ENCODE measurements at regions not wholly inside any gene's neighbourhood (a gene's known extent, or its start where the extent isn't known, plus 50 kb on each side); places are given as distances from the start of the nearest gene placed in this dataset.
"Not testable (repeated sequence)": the region's sequence is repeated elsewhere in the genome, so short reads cannot be mapped to it uniquely, and the experiment has no call there.

DNA sequence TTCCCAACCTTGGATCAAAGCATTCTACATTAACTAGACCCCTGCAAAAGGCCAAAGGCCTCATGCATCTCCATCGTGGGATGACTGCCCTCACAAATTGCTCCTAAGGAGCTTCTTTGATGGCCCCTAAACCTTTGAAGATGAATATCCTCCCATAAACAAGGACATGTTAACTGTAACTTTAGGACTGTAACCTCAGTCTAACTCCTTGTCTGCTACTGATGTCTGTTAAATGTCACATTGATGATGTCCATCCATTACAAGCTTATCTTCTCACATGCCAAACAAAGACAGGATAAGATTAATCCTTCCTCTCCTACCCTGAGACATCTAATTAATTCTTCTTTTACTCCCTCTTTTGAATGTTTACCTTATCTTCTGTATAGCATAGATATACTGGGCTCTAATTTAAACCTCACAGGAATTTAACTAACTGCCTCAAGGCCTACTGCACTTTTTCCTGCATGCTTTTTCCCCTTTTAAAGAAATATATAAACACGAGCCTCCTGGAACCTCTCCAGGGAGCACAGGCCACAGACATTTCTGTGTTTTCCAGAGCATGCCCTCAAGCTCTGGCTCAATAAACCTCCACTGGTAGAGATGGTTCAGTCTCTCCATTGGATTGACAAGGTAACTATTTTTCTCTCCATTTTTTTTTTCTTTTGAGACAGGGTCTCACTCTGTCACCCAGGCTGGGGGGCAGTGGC is 90.6 kb upstream of the SLC25A48 start:
- Histone ChIP-seq H3K27me3 (ENCODE audit: insufficient read depth, insufficient read length) (no peaks in the 10 kb centered on the region), H3K9me3 (ENCODE audit: insufficient read depth, low read length) (peaks cover 21% of the 10 kb centered on the region; the same call in 1 of the 2 replicates), H3K9ac (ENCODE audit: insufficient read length, low read depth) (no peak overlapping the region), H3K4me1 (ENCODE audit: insufficient read depth, insufficient read length) (no peaks in the 10 kb centered on the region), H3K4me3 (ENCODE audit: insufficient read length, low read depth) (no peak overlapping the region), H3K36me3 (ENCODE audit: insufficient read depth, insufficient read length, low read length) (no peaks in the 10 kb centered on the region)
- TF ChIP-seq SUZ12 (IDR thresholded peaks at IDR 0.05; ENCODE audit: extremely low read depth, insufficient read depth, insufficient read length), result no peak
- TF ChIP-seq YY1 (IDR thresholded peaks at IDR 0.05; ENCODE audit: insufficient read depth, insufficient read length), result no peak
- TF ChIP-seq ZNF274 (IDR thresholded peaks at IDR 0.05; ENCODE audit: low read depth, low read length), result no peak
- DNase-seq (ENCODE audit: low read depth, low spot score), result no peak

DNA sequence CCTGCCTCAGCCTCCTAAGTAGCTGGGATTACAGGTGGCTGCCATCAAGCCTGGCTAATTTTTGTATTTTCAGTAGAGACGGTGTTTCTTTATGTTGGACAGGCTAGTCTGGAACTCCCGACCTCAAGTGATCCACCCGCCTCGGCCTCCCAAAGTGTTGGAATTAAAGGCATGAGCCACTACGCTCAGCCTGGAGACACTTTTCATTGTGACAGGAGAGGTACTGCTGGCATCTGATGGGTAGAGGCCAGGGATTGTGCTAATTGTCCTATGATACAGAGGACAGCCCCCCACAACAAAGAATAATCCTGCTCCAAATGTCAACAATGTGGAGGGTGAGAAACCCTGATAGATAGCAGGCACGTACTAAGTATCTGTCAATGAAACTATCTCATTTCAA is 91.3 kb upstream of the SLC25A48 start:
- no peak for DNase-seq (ENCODE audit: low read depth, low spot score)
- Histone ChIP-seq H3K9me3 (ENCODE audit: insufficient read depth, low read length) (peaks cover 24% of the 10 kb centered on the region; the same call in 1 of the 2 replicates), H3K4me1 (ENCODE audit: insufficient read depth, insufficient read length) (no peaks in the 10 kb centered on the region), H3K4me3 (ENCODE audit: insufficient read length, low read depth) (no peak overlapping the region), H3K36me3 (ENCODE audit: insufficient read depth, insufficient read length, low read length) (no peaks in the 10 kb centered on the region), H3K9ac (ENCODE audit: insufficient read length, low read depth) (no peak overlapping the region), H3K27me3 (ENCODE audit: insufficient read depth, insufficient read length) (no peaks in the 10 kb centered on the region)
- TF ChIP-seq SUZ12 (IDR thresholded peaks at IDR 0.05; ENCODE audit: extremely low read depth, insufficient read depth, insufficient read length) (no peak), ZNF274 (IDR thresholded peaks at IDR 0.05; ENCODE audit: low read depth, low read length) (no peak), YY1 (IDR thresholded peaks at IDR 0.05; ENCODE audit: insufficient read depth, insufficient read length) (no peak)

GRCh38 chr5:135742240-135742639 is 92.2 kb upstream of the SLC25A48 start:
- not testable (repeated sequence) for H3K4me1 ChIP-seq (ENCODE audit: insufficient read depth, insufficient read length); H3K36me3 ChIP-seq (ENCODE audit: insufficient read depth, insufficient read length, low read length); DNase-seq (ENCODE audit: low read depth, low spot score); H3K9ac ChIP-seq (ENCODE audit: insufficient read length, low read depth); H3K4me3 ChIP-seq (ENCODE audit: insufficient read length, low read depth); H3K27me3 ChIP-seq (ENCODE audit: insufficient read depth, insufficient read length)
- peaks cover 33% of the 10 kb centered on the region; the same call in 1 of the 2 replicates for H3K9me3 ChIP-seq (ENCODE audit: insufficient read depth, low read length)

DNA sequence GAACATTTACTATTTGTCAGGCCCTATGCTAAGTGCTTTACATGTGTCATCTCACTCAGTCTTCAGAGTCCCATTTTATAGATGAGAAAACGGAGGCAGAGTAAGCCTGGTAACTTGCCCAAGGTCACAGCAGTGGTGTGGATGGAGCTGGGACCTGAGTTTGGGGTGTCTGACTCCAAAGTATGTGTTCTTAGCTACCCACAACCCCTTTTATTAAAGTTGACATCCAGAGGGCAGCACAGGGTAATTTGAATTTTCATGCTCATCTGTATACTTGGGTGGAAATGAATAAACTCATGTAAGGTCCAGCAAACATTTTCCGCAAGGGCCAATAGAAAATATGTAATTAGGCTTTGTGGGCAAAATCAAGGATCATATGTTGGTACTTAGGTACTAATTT is 93.4 kb upstream of the SLC25A48 start:
- H3K27me3 ChIP-seq (ENCODE audit: insufficient read depth, insufficient read length), result no peaks in the 10 kb centered on the region
- DNase-seq (ENCODE audit: low read depth, low spot score), result no peak
- peaks cover 27% of the 10 kb centered on the region; the same call in 1 of the 2 replicates for H3K9me3 ChIP-seq (ENCODE audit: insufficient read depth, low read length)
- no peaks in the 10 kb centered on the region for H3K4me1 ChIP-seq (ENCODE audit: insufficient read depth, insufficient read length)
- H3K9ac ChIP-seq (ENCODE audit: insufficient read length, low read depth), result no peak overlapping the region
- TF ChIP-seq SUZ12 (IDR thresholded peaks at IDR 0.05; ENCODE audit: extremely low read depth, insufficient read depth, insufficient read length) (no peak), YY1 (IDR thresholded peaks at IDR 0.05; ENCODE audit: insufficient read depth, insufficient read length) (no peak), ZNF274 (IDR thresholded peaks at IDR 0.05; ENCODE audit: low read depth, low read length) (no peak)
- no peak overlapping the region for H3K4me3 ChIP-seq (ENCODE audit: insufficient read length, low read depth)
- H3K36me3 ChIP-seq (ENCODE audit: insufficient read depth, insufficient read length, low read length), result no peaks in the 10 kb centered on the region

GRCh38 chr5:135740475-135740874 is 94.0 kb upstream of the SLC25A48 start:
- Histone ChIP-seq H3K36me3 (ENCODE audit: insufficient read depth, insufficient read length, low read length) (no peaks in the 10 kb centered on the region), H3K27me3 (ENCODE audit: insufficient read depth, insufficient read length) (no peaks in the 10 kb centered on the region), H3K9me3 (ENCODE audit: insufficient read depth, low read length) (peaks cover 21% of the 10 kb centered on the region; the same call in 1 of the 2 replicates), H3K4me1 (ENCODE audit: insufficient read depth, insufficient read length) (no peaks in the 10 kb centered on the region), H3K9ac (ENCODE audit: insufficient read length, low read depth) (no peak overlapping the region), H3K4me3 (ENCODE audit: insufficient read length, low read depth) (no peak overlapping the region)
- TF ChIP-seq ZNF274 (IDR thresholded peaks at IDR 0.05; ENCODE audit: low read depth, low read length) (no peak), SUZ12 (IDR thresholded peaks at IDR 0.05; ENCODE audit: extremely low read depth, insufficient read depth, insufficient read length) (no peak), YY1 (IDR thresholded peaks at IDR 0.05; ENCODE audit: insufficient read depth, insufficient read length) (no peak)
- DNase-seq (ENCODE audit: low read depth, low spot score), result no peak

DNA sequence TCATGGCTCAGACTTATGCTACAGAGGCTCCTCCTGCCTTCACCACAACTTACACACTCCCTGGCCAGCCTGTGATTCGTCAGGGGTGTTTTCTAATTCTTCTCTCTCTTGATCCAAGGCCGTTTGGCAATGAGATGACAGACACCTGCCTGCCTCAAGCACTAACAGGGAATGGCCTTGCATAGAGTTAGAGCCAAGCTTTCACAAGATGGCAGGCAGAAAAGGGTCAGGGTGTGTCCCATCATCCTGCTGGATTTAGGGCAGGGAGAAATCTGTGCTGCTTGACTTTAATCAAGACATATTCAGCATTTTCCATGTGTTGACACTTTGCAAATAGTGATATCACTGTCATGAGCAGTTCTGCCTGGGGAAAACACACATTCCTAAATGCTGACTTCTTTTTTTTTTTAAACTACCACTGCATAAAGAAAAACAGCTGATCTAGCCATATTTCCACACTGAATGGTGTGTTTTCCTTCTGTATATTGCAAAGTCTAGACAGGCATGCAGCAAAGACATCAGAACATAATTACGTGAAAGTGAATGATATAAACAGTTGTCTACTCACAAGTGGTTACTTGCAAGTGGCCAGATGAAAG is 95.0 kb upstream of the SLC25A48 start:
- H3K4me3 ChIP-seq (ENCODE audit: insufficient read length, low read depth), result no peak overlapping the region
- no peaks in the 10 kb centered on the region for H3K4me1 ChIP-seq (ENCODE audit: insufficient read depth, insufficient read length)
- DNase-seq (ENCODE audit: low read depth, low spot score), result no peak
- H3K9ac ChIP-seq (ENCODE audit: insufficient read length, low read depth), result no peak overlapping the region
- H3K36me3 ChIP-seq (ENCODE audit: insufficient read depth, insufficient read length, low read length), result no peaks in the 10 kb centered on the region
- H3K27me3 ChIP-seq (ENCODE audit: insufficient read depth, insufficient read length), result no peaks in the 10 kb centered on the region
- H3K9me3 ChIP-seq (ENCODE audit: insufficient read depth, low read length), result peaks cover 12% of the 10 kb centered on the region; the same call in 1 of the 2 replicates
- TF ChIP-seq ZNF274 (IDR thresholded peaks at IDR 0.05; ENCODE audit: low read depth, low read length) (no peak), YY1 (IDR thresholded peaks at IDR 0.05; ENCODE audit: insufficient read depth, insufficient read length) (no peak), SUZ12 (IDR thresholded peaks at IDR 0.05; ENCODE audit: extremely low read depth, insufficient read depth, insufficient read length) (no peak)

DNA sequence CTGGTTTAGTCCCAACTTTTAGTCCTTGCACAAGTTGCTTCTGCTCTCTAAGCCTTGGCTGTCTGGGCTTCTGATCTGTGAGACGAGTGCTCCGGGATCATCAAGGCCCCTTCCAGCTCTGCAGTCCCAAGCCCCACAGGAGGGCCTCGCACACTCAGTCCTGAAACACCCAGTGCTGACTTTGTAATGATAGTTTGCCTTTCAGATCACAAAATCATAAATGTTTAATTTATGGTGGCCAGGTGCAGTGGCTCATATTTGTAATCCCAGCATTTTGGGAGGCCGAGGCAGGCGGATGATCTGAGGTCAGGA is 95.9 kb upstream of the SLC25A48 start:
- Histone ChIP-seq H3K4me1 (ENCODE audit: insufficient read depth, insufficient read length) (no peaks in the 10 kb centered on the region), H3K27me3 (ENCODE audit: insufficient read depth, insufficient read length) (no peaks in the 10 kb centered on the region)

More for the DNA sequence above, 95.9 kb upstream of the SLC25A48 start:
- no peak overlapping the region for H3K9ac ChIP-seq (ENCODE audit: insufficient read length, low read depth)
- H3K36me3 ChIP-seq (ENCODE audit: insufficient read depth, insufficient read length, low read length), result no peaks in the 10 kb centered on the region
- H3K9me3 ChIP-seq (ENCODE audit: insufficient read depth, low read length), result peaks cover 12% of the 10 kb centered on the region; the same call in 1 of the 2 replicates
- no peak for DNase-seq (ENCODE audit: low read depth, low spot score)
- no peak for TF ChIP-seq YY1 (IDR thresholded peaks at IDR 0.05; ENCODE audit: insufficient read depth, insufficient read length)
- TF ChIP-seq ZNF274 (IDR thresholded peaks at IDR 0.05; ENCODE audit: low read depth, low read length), result no peak
- TF ChIP-seq SUZ12 (IDR thresholded peaks at IDR 0.05; ENCODE audit: extremely low read depth, insufficient read depth, insufficient read length), result no peak
- no peak overlapping the region for H3K4me3 ChIP-seq (ENCODE audit: insufficient read length, low read depth)

All from NT2/D1 (cell line).